HepG2 (cell line): ENCODE measurements at regions not wholly inside any gene's neighbourhood (a gene's known extent, or its start where the extent isn't known, plus 50 kb on each side); places are given as distances from the start of the nearest gene placed in this dataset.
A peak's percentile ranks its signal among the peaks of the same experiment; 100 is the strongest.

Source experiments
- BHLHE40 ChIP-seq: IDR thresholded peaks from 2 replicates; pipeline ENCODE4 v1.6.1; 2011; ENCODE audit warnings: low read length, improper control_type of control experiment
- CREM ChIP-seq, 2 experiments: sonication (generic) in 1 of 2; formaldehyde crosslinking in 1 of 2; IDR thresholded peaks; 2 replicates each; pipeline versions ENCODE4 v1.4.0 to v1.6.1; 2016 to 2020; ENCODE audit warnings: antibody characterized with exemption in 1 of 2, mild to moderate bottlenecking in 1 of 2, missing genetic modification reagents in 1 of 2
- KDM1A ChIP-seq: IDR thresholded peaks from 2 replicates; pipeline ENCODE4 v1.6.1; 2016; ENCODE audit warnings: missing compliant biosample characterization
- MED1 ChIP-seq: sonication (generic); formaldehyde crosslinking; IDR thresholded peaks from 2 replicates; pipeline ENCODE4 v1.4.0; 2020; ENCODE audit warnings: missing genetic modification reagents
- NFYB ChIP-seq: sonication (generic); formaldehyde crosslinking; IDR thresholded peaks from 2 replicates; pipeline ENCODE4 v1.4.0; 2020; ENCODE audit warnings: missing genetic modification reagents
- TF ChIP-seq, protein P1 (sequence below): sonication (generic); formaldehyde crosslinking; IDR thresholded peaks from 2 replicates; pipeline ENCODE4 v1.5.0; 2020; ENCODE audit warnings: mild to moderate bottlenecking, missing genetic modification reagents, moderate library complexity

DNA sequence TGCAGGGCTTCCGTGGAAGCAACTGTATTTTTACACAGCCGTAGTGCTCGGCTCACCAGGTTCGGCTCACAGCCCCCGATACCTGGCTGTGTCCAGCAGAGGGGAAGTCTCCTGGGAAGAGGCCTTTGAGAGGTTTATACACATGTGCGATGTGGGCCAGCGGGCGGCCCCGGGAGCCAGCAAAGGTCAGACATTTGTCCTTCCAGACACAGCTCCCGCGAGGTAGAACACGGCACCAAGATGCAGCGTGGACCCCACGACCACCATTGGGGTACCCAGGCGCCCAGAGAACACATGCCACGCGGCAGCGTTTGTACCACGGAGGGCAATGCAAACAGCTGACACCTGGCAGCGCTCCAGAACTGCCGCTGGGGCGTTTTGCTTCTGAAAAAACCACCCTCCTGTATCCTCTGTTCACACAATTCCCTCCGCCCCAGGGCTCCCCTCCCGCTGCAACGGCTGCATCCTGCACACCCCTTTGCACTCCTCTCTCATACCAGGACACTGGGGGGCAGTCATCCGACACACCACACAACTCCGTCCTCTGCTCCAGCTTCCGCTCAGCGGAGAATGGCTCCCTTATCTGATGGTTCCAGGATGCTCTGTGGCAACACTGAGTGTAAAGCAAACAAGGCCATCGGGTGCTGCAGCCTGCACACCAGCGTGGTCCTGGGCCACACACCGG is 235.3 kb downstream of the SYK start:
- TF ChIP-seq MED1 (CRISPR knock-in tag) = peak; percentile 99
- peak; percentile 99 for TF ChIP-seq KDM1A (CRISPR knock-in tag)
- TF ChIP-seq, protein P1, sequence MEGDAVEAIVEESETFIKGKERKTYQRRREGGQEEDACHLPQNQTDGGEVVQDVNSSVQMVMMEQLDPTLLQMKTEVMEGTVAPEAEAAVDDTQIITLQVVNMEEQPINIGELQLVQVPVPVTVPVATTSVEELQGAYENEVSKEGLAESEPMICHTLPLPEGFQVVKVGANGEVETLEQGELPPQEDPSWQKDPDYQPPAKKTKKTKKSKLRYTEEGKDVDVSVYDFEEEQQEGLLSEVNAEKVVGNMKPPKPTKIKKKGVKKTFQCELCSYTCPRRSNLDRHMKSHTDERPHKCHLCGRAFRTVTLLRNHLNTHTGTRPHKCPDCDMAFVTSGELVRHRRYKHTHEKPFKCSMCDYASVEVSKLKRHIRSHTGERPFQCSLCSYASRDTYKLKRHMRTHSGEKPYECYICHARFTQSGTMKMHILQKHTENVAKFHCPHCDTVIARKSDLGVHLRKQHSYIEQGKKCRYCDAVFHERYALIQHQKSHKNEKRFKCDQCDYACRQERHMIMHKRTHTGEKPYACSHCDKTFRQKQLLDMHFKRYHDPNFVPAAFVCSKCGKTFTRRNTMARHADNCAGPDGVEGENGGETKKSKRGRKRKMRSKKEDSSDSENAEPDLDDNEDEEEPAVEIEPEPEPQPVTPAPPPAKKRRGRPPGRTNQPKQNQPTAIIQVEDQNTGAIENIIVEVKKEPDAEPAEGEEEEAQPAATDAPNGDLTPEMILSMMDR = peak; percentile 99
- TF ChIP-seq NFYB = no peak; the same call in 1 of the 2 replicates
- TF ChIP-seq CREM (IDR thresholded peaks at IDR 0.05) = peak; percentile 57
- TF ChIP-seq CREM (CRISPR knock-in tag; IDR thresholded peaks at IDR 0.05) = no peak
- TF ChIP-seq BHLHE40 = peak; percentile 78
